Spleen (tissue), 11 donors: ENCODE measurements at regions not wholly inside any gene's neighbourhood (a gene's known extent, or its start where the extent isn't known, plus 50 kb on each side); places are given as distances from the start of the nearest gene placed in this dataset.

Experiments
- DNase-seq: peaks from one replicate; pipeline ENCODE4 v3.0.0-alpha.2; 2020
- H3K27ac ChIP-seq, 8 donors: fragments of 200-600 bp; sonication (generic) in 7 of 8; 1 replicate in 4 of 8; 2 replicates in 4 of 8; pipeline versions ENCODE4 v1.5.0 to v1.8.0; 2016 to 2021; ENCODE audit warnings: inconsistent platforms in 4 of 8, mild to moderate bottlenecking in 4 of 8, moderate library complexity in 1 of 8
- H3K27me3 ChIP-seq, 7 donors: fragments of 200-600 bp; sonication (generic) in 6 of 7; replicated peaks in 1 of 7; 1 replicate in 4 of 7; 2 replicates in 3 of 7; pipeline versions ENCODE4 v1.5.0 to v1.8.0; 2016 to 2021; ENCODE audit warnings: inconsistent platforms in 3 of 7, mild to moderate bottlenecking in 1 of 7
- H3K36me3 ChIP-seq, 6 donors: fragments of 200-600 bp; sonication (generic) in 5 of 6; 1 replicate in 4 of 6; 2 replicates in 2 of 6; pipeline versions ENCODE4 v1.5.0 to v1.8.0; 2016 to 2021; ENCODE audit warnings: inconsistent platforms in 2 of 6
- H3K4me1 ChIP-seq, 6 donors: fragments of 200-600 bp; sonication (generic) in 5 of 6; 1 replicate in 3 of 6; 2 replicates in 3 of 6; pipeline versions ENCODE4 v1.5.0 to v1.8.0; 2016 to 2021; ENCODE audit warnings: inconsistent platforms in 3 of 6
- H3K4me3 ChIP-seq, 8 donors: fragments of 200-600 bp; sonication (generic) in 7 of 8; 1 replicate in 4 of 8; 2 replicates in 4 of 8; pipeline versions ENCODE4 v1.5.0 to v1.8.0; 2016 to 2021; ENCODE audit warnings: inconsistent platforms in 4 of 8, mild to moderate bottlenecking in 4 of 8, moderate library complexity in 2 of 8
- H3K9me3 ChIP-seq, 8 donors: fragments of 200-600 bp; sonication (generic) in 7 of 8; 1 replicate in 4 of 8; 2 replicates in 4 of 8; pipeline versions ENCODE4 v1.5.0 to v1.8.0; 2016 to 2021; ENCODE audit warnings: inconsistent platforms in 4 of 8
- POLR2A ChIP-seq, 3 donors: fragments of 450-650 bp; IDR thresholded peaks; one replicate each; pipeline ENCODE4 v1.5.1; 2017; ENCODE audit warnings: antibody characterized with exemption in 3 of 3, mild to moderate bottlenecking in 1 of 3
- POLR2AphosphoS5 ChIP-seq, 3 donors: sonication (generic); formaldehyde crosslinking; IDR thresholded peaks; one replicate each; pipeline ENCODE4 v1.5.1; 2017; ENCODE audit warnings: antibody characterized with exemption in 3 of 3
- WGBS, 5 donors: extraction: QIAGEN DNeasy Blood & Tissue Kit in 3 of 5; methylation state at CpG; one replicate each; pipeline versions ENCODE4 v1.1.5 to v1.1.7; 2013 to 2018; 5-methylcytosine and 5-hydroxymethylcytosine counted together
- intact Hi-C: fragments of 100-400 bp; cut with DNase I; formaldehyde crosslinking; loops from one replicate; pipeline ENCODE4 v1.15.0; 2023; ENCODE audit warnings: low total_unique reads
- TF ChIP-seq, protein P1 (sequence below), 11 experiments: fragments of 200-600 bp in 7 of 11; fragments of 450-650 bp in 4 of 11; sonication (generic) in 4 of 11; IDR thresholded peaks in 8 of 11; conservative IDR thresholded peaks in 3 of 11; 1 replicate in 7 of 11; 2 replicates in 4 of 11; pipeline versions ENCODE4 v1.4.0 to v1.8.0; 2016 to 2021; ENCODE audit warnings: antibody characterized with exemption in 11 of 11, inconsistent platforms in 4 of 11, mild to moderate bottlenecking in 1 of 11
- donor health status: healthy with polysubstance abuse.
- donor health status: DM: no; HTN: no; CAD: no; lungs with moderate emphysema.
- donor health status: DM: no; HTN: no; CAD: no.
- donor health status: Bipolar disorder and iron deficiency.
- donor health status: healthy.
- donor health status: DM: no; HTN: no; CAD: no.
- donor health status: DM: yes; HTN: yes; CAD: no.

DNA sequence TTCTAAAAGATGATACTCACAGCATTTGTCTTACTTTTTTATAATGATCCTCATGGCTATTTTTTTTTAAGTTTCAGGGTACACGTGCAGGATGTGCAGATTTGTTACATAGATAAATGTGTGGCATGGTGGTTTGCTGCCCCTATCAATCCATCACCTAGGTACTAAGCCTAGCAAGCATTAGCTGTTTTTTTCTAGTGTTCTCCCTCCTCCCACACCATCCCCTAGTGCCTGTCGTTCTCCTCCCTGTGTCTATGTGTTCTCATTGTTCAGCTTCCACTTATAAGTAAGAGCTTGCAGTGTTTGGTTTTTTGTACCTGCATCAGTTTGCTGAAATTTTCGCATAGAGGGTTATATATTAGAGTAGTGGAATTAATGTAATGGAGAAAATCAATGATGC is 189.1 kb upstream of the CDH12 start:
- no peak for DNase-seq
- intact Hi-C loops = no loop called here
- H3K4me1 ChIP-seq = no peaks in the 10 kb centered on the region
- no peaks in the 10 kb centered on the region for H3K9me3 ChIP-seq
- TF ChIP-seq POLR2AphosphoS5 (IDR thresholded peaks at IDR 0.05) (no peak), POLR2A (IDR thresholded peaks at IDR 0.05) (no peak)
- TF ChIP-seq, protein P1, sequence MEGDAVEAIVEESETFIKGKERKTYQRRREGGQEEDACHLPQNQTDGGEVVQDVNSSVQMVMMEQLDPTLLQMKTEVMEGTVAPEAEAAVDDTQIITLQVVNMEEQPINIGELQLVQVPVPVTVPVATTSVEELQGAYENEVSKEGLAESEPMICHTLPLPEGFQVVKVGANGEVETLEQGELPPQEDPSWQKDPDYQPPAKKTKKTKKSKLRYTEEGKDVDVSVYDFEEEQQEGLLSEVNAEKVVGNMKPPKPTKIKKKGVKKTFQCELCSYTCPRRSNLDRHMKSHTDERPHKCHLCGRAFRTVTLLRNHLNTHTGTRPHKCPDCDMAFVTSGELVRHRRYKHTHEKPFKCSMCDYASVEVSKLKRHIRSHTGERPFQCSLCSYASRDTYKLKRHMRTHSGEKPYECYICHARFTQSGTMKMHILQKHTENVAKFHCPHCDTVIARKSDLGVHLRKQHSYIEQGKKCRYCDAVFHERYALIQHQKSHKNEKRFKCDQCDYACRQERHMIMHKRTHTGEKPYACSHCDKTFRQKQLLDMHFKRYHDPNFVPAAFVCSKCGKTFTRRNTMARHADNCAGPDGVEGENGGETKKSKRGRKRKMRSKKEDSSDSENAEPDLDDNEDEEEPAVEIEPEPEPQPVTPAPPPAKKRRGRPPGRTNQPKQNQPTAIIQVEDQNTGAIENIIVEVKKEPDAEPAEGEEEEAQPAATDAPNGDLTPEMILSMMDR (IDR thresholded peaks at IDR 0.05 in 8 of 11, conservative IDR thresholded peaks at IDR 0.05 in 3 of 11) = no peak
- no peaks in the 10 kb centered on the region for H3K27me3 ChIP-seq
- H3K4me3 ChIP-seq = no peak overlapping the region
- H3K27ac ChIP-seq = no peak overlapping the region
- no peaks in the 10 kb centered on the region for H3K36me3 ChIP-seq
- WGBS, 5 donors = 22 to 39% (median 29%) methylated on average over 3 of the region's 3 CpGs

GRCh38 chr5:23035555-23036090 is 182.5 kb upstream of the CDH12 start:
- Histone ChIP-seq H3K4me3 (no peak overlapping the region), H3K27ac (no peak overlapping the region), H3K4me1 (peaks cover 0 to 3% (median 0%) of the 10 kb centered on the region in 6 donors), H3K27me3 (no peaks in the 10 kb centered on the region), H3K36me3 (no peaks in the 10 kb centered on the region), H3K9me3 (peaks cover 0 to 28% (median 3%) of the 10 kb centered on the region in 8 donors)
- no peak for TF ChIP-seq POLR2A (IDR thresholded peaks at IDR 0.05)
- intact Hi-C loops = no loop called here
- WGBS, 5 donors = 39 to 93% (median 83%) methylated on average over 1 of the region's 1 CpG
- DNase-seq = no peak

DNA sequence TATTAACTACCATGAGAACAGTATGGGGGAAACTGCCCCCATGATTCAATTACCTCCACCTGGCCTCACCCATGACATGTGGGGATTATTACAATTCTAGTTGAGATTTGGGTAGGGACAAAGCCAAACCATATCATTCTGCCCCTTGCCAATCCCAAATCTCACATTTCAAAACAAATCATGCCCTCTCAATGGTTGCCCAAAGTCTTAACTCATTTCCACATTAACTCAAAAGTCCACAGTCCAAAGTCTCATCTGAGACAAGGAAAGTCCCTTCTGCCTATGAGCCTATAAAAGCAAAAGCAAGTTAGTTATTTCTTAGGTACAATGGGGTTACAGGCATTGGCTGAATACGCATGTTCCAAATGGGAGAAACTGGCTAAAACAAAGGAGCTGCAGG is 180.7 kb upstream of the CDH12 start:
- Histone ChIP-seq H3K4me3 (no peak overlapping the region), H3K36me3 (no peaks in the 10 kb centered on the region), H3K4me1 (peaks cover 0 to 3% (median 0%) of the 10 kb centered on the region in 6 donors), H3K9me3 (peaks cover 0 to 28% (median 3%) of the 10 kb centered on the region in 8 donors), H3K27ac (no peak overlapping the region), H3K27me3 (no peaks in the 10 kb centered on the region)
- TF ChIP-seq POLR2AphosphoS5 (IDR thresholded peaks at IDR 0.05) (no peak), POLR2A (IDR thresholded peaks at IDR 0.05) (no peak)
- TF ChIP-seq, protein P1 (IDR thresholded peaks at IDR 0.05 in 8 of 11, conservative IDR thresholded peaks at IDR 0.05 in 3 of 11) = no peak
- no peak for DNase-seq
- intact Hi-C loops = no loop called here
- 83 to 96% (median 85%) methylated on average over 1 of the region's 1 CpG for WGBS, 5 donors

GRCh38 chr5:23029290-23029689 is 176.1 kb upstream of the CDH12 start:
- no peak overlapping the region for H3K27ac ChIP-seq
- no peaks in the 10 kb centered on the region for H3K4me1 ChIP-seq
- no peaks in the 10 kb centered on the region for H3K27me3 ChIP-seq
- DNase-seq = no peak
- no peak overlapping the region for H3K4me3 ChIP-seq
- no peak for TF ChIP-seq POLR2A (IDR thresholded peaks at IDR 0.05)
- TF ChIP-seq, protein P1 (IDR thresholded peaks at IDR 0.05 in 8 of 11, conservative IDR thresholded peaks at IDR 0.05 in 3 of 11) = no peak
- TF ChIP-seq POLR2AphosphoS5 (IDR thresholded peaks at IDR 0.05) = no peak
- peaks cover 0 to 14% (median under 1%) of the 10 kb centered on the region in 8 donors for H3K9me3 ChIP-seq
- intact Hi-C loops = no loop called here
- H3K36me3 ChIP-seq = no peaks in the 10 kb centered on the region
